CD14-positive monocyte (primary cell): ENCODE measurements at regions not wholly inside any gene's neighbourhood (a gene's known extent, or its start where the extent isn't known, plus 50 kb on each side); places are given as distances from the start of the nearest gene placed in this dataset.

Experiments
- DNase-seq, 3 donors: peaks; one replicate each; pipeline ENCODE4 v3.0.0-alpha.2; 2011 to 2022
- H2AFZ ChIP-seq: 2 replicates; pipeline ENCODE4 v1.6.0; 2012; ENCODE audit warnings: mild to moderate bottlenecking, low read depth, low read length, inconsistent platforms; ENCODE audit not compliant: insufficient read depth, poor library complexity, severe bottlenecking
- H3K27ac ChIP-seq, 2 donors: 1 replicate in 1 of 2; 2 replicates in 1 of 2; pipeline ENCODE4 v1.5.1; 2012 to 2013; ENCODE audit warnings: low read length in 2 of 2, control low read depth in 1 of 2, inconsistent platforms in 1 of 2, low read depth in 1 of 2, mild to moderate bottlenecking in 1 of 2
- H3K27me3 ChIP-seq, 2 donors: one replicate each; pipeline versions ENCODE4 v1.6.0 to v1.6.1; 2011 to 2013; ENCODE audit warnings: low read length in 2 of 2; ENCODE audit not compliant: control insufficient read depth in 2 of 2, insufficient read depth in 2 of 2
- H3K36me3 ChIP-seq, 2 donors: replicated peaks in 1 of 2; 1 replicate in 1 of 2; 2 replicates in 1 of 2; pipeline versions ENCODE4 v1.5.1 to v1.6.1; 2012 to 2013; ENCODE audit warnings: low read length in 2 of 2, control low read depth in 1 of 2, inconsistent platforms in 1 of 2, mild to moderate bottlenecking in 1 of 2; ENCODE audit not compliant: insufficient read depth in 2 of 2, control insufficient read depth in 1 of 2
- H3K4me1 ChIP-seq, 2 donors: 1 replicate in 1 of 2; 2 replicates in 1 of 2; pipeline versions ENCODE4 v1.5.1 to v1.6.1; 2012 to 2013; ENCODE audit warnings: low read length in 2 of 2, control low read depth in 1 of 2, inconsistent platforms in 1 of 2, mild to moderate bottlenecking in 1 of 2, moderate library complexity in 1 of 2; ENCODE audit not compliant: insufficient read depth in 2 of 2, control insufficient read depth in 1 of 2
- H3K4me2 ChIP-seq: replicated peaks from 2 replicates; pipeline ENCODE3; 2012; ENCODE audit warnings: low read length, moderate library complexity, mild to moderate bottlenecking; ENCODE audit not compliant: poor library complexity, severe bottlenecking; ENCODE audit errors: extremely low read depth
- H3K4me3 ChIP-seq, 3 experiments: fragments of 200-600 bp in 1 of 3; sonication (generic) in 1 of 3; replicated peaks in 1 of 3; 1 replicate in 2 of 3; 2 replicates in 1 of 3; pipeline ENCODE4 v1.5.1; 2011 to 2013; ENCODE audit warnings: low read length in 3 of 3, mild to moderate bottlenecking in 3 of 3, control low read depth in 2 of 3, low read depth in 2 of 3, inconsistent platforms in 1 of 3, moderate library complexity in 1 of 3
- H3K79me2 ChIP-seq: 2 replicates; pipeline ENCODE4 v1.6.0; 2012; ENCODE audit warnings: mild to moderate bottlenecking, control low read depth, inconsistent platforms, low read length, moderate library complexity; ENCODE audit not compliant: insufficient read depth
- H3K9ac ChIP-seq: 2 replicates; pipeline ENCODE4 v1.6.0; 2017; ENCODE audit warnings: low read length, mild to moderate bottlenecking; ENCODE audit not compliant: insufficient read depth, poor library complexity, severe bottlenecking
- H3K9me3 ChIP-seq, 2 donors: replicated peaks in 1 of 2; 1 replicate in 1 of 2; 2 replicates in 1 of 2; pipeline versions ENCODE4 v1.5.1 to v1.6.1; 2012 to 2013; ENCODE audit warnings: low read length in 2 of 2, control low read depth in 1 of 2; ENCODE audit not compliant: control insufficient read depth in 1 of 2, insufficient read depth in 1 of 2
- H4K20me1 ChIP-seq: 2 replicates; pipeline ENCODE4 v1.6.0; 2012; ENCODE audit warnings: mild to moderate bottlenecking, low read length, control low read depth, moderate library complexity; ENCODE audit not compliant: insufficient read depth
- H3K27ac Mint-ChIP-seq, 7 donors: one replicate each; pipeline ENCODE4 v1.8.0; 2020; ENCODE audit warnings: mild to moderate bottlenecking in 7 of 7, mixed read lengths in 7 of 7, moderate library complexity in 6 of 7, inconsistent platforms in 2 of 7
- H3K27me3 Mint-ChIP-seq, 3 donors: one replicate each; pipeline ENCODE4 v1.8.0; 2021 to 2022; ENCODE audit warnings: low read depth in 3 of 3, mild to moderate bottlenecking in 3 of 3, mixed read lengths in 3 of 3, moderate library complexity in 3 of 3, inconsistent platforms in 1 of 3
- H3K36me3 Mint-ChIP-seq, 2 donors: one replicate each; pipeline ENCODE4 v1.8.0; 2020; ENCODE audit warnings: mixed read lengths in 2 of 2, inconsistent platforms in 1 of 2, mild to moderate bottlenecking in 1 of 2
- H3K4me1 Mint-ChIP-seq: one replicate; pipeline ENCODE4 v1.8.0; 2020; ENCODE audit warnings: mild to moderate bottlenecking, mixed read lengths
- H3K4me3 Mint-ChIP-seq, 2 donors: one replicate each; pipeline ENCODE4 v1.8.0; 2020; ENCODE audit warnings: mild to moderate bottlenecking in 2 of 2, mixed read lengths in 2 of 2, moderate library complexity in 1 of 2
- H3K9me3 Mint-ChIP-seq, 7 donors: one replicate each; pipeline ENCODE4 v1.8.0; 2020 to 2022; ENCODE audit warnings: mixed read lengths in 7 of 7, mild to moderate bottlenecking in 6 of 7, moderate library complexity in 6 of 7, inconsistent platforms in 2 of 7
- CTCF ChIP-seq: fragments of 200-600 bp; IDR thresholded peaks from one replicate; pipeline ENCODE4 v1.8.0; 2022; ENCODE audit warnings: antibody characterized with exemption, mild to moderate bottlenecking
- WGBS: methylation state at CpG from one replicate; pipeline ENCODE4 v1.1.5; 2013; ENCODE audit warnings: missing lambda C conversion rate; ENCODE audit not compliant: insufficient coverage; 5-methylcytosine and 5-hydroxymethylcytosine counted together
- intact Hi-C, 2 donors: fragments of 100-400 bp; cut with micrococcal nuclease; formaldehyde crosslinking; loops; one replicate each; pipeline versions ENCODE4 v1.15.0 to v1.15.1; 2023

- H3K27ac ChIP-seq = peak overlapping the region in 1 of 2 donors; percentile 43
- H3K4me3 Mint-ChIP-seq = no peak overlapping the region
- peaks cover 18% of the 10 kb centered on the region for H3K4me1 Mint-ChIP-seq
- H3K4me3 ChIP-seq = peak overlapping the region in 1 of 3 experiments; percentile 18
- WGBS = 0% methylated on average over 2 of the region's 3 CpGs
- H3K36me3 ChIP-seq = no peaks in the 10 kb centered on the region
- H3K9ac ChIP-seq = no peak overlapping the region
- DNase-seq = peak; percentile 28 to 53 (median 34)
- no peaks in the 10 kb centered on the region for H4K20me1 ChIP-seq
- H3K79me2 ChIP-seq = no peaks in the 10 kb centered on the region
- peak overlapping the region in 6 of 7 donors; percentile 35 to 81 (median 56) for H3K27ac Mint-ChIP-seq
- H3K4me1 ChIP-seq = peaks cover 13 to 18% of the 10 kb centered on the region in 2 donors
- no peak for TF ChIP-seq CTCF
- peaks cover 0 to 6% (median 6%) of the 10 kb centered on the region in 3 donors for H3K27me3 Mint-ChIP-seq
- H3K9me3 Mint-ChIP-seq = peaks cover 0 to 3% (median 0%) of the 10 kb centered on the region in 7 donors
- H3K36me3 Mint-ChIP-seq = no peaks in the 10 kb centered on the region
- H2AFZ ChIP-seq = no peak overlapping the region
- H3K9me3 ChIP-seq = no peaks in the 10 kb centered on the region
- peaks cover 0 to 2% of the 10 kb centered on the region in 2 donors for H3K27me3 ChIP-seq
- intact Hi-C loops = no loop called here
- peak overlapping the region; percentile 22 for H3K4me2 ChIP-seq
Measured at GRCh38 chr20:6855104-6855503, 87.6 kb downstream of the BMP2 start.

GRCh38 chr20:6855796-6856195 is 88.3 kb downstream of the BMP2 start:
- Histone ChIP-seq H3K4me1 (peaks cover 13 to 18% of the 10 kb centered on the region in 2 donors), H3K36me3 (no peaks in the 10 kb centered on the region), H4K20me1 (no peaks in the 10 kb centered on the region), H2AFZ (no peak overlapping the region), H3K9ac (no peak overlapping the region), H3K27ac (peak overlapping the region in 1 of 2 donors; percentile 43), H3K4me3 (no peak overlapping the region), H3K9me3 (no peaks in the 10 kb centered on the region), H3K4me2 (peak overlapping the region; percentile 22), H3K79me2 (no peaks in the 10 kb centered on the region), H3K27me3 (peaks cover 0 to 1% of the 10 kb centered on the region in 2 donors)
- peaks cover 0 to 3% (median 0%) of the 10 kb centered on the region in 7 donors for H3K9me3 Mint-ChIP-seq
- peak in 2 of 3 donors; percentile 1 to 8 for DNase-seq
- H3K27me3 Mint-ChIP-seq = peaks cover 0 to 6% (median 4%) of the 10 kb centered on the region in 3 donors
- H3K27ac Mint-ChIP-seq = peak overlapping the region in 2 of 7 donors; percentile 28 to 47
- WGBS = no CpG with 5 or more reads among the region's 1 CpG
- TF ChIP-seq CTCF = no peak
- H3K4me1 Mint-ChIP-seq = peaks cover 18% of the 10 kb centered on the region
- intact Hi-C loops = no loop called here
- no peaks in the 10 kb centered on the region for H3K36me3 Mint-ChIP-seq
- peak overlapping the region in 1 of 2 donors; percentile 36 for H3K4me3 Mint-ChIP-seq
